ENCODE measurements at regions not wholly inside any gene's neighbourhood (a gene's known extent, or its start where the extent isn't known, plus 50 kb on each side); places are given as distances from the start of the nearest gene placed in this dataset.

GRCh38 chr13:76489274-76489673 is 396.9 kb downstream of the KCTD12 start:
- no peak for TF ChIP-seq CTCF (IDR thresholded peaks at IDR 0.05)
- TF ChIP-seq POLR2A (IDR thresholded peaks at IDR 0.05) = no peak
